ENCODE measurements at regions not wholly inside any gene's neighbourhood (a gene's known extent, or its start where the extent isn't known, plus 50 kb on each side); places are given as distances from the start of the nearest gene placed in this dataset.

DNA sequence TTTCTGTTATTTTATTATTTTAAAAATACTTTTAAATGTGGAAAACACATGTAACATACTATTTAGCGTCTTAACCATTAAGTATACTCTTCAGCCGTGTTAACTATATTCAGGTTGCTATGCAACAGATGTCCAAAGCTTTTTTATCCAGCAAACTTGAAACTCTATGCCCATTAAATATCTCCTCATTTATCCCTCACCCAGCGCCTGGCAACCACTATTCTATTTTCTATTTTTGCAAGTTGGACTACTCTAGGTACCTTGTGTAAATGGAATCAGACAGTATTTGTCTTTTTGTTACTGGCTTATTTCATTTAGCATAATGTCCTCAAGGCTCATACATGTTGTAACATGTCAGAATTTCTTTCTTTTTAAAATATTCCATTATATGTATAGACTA is 174.6 kb downstream of the PCDH10 start:
- no peaks in the 10 kb centered on the region for H3K36me3 ChIP-seq (ENCODE audit: control insufficient read depth in 2 of 2, extremely low read depth in 1 of 2, insufficient read depth in 2 of 2, low read length in 2 of 2)
- H3K27ac ChIP-seq (ENCODE audit: insufficient read depth, low read depth, low read length) = no peak overlapping the region
- H4K20me1 ChIP-seq (replicated peaks; ENCODE audit: control insufficient read depth, extremely low read depth, insufficient read depth, low read length) = no peaks in the 10 kb centered on the region
- TF ChIP-seq POLR2AphosphoS5 (IDR thresholded peaks at IDR 0.05; ENCODE audit: insufficient read depth, low read depth, low read length) = no peak
- no peak for TF ChIP-seq FOS (IDR thresholded peaks at IDR 0.05; ENCODE audit: borderline replicate concordance, insufficient read depth, low read length)
- TF ChIP-seq POLR2A (IDR thresholded peaks at IDR 0.05; ENCODE audit: low read depth, low read length) = no peak
- TF ChIP-seq, protein P1, sequence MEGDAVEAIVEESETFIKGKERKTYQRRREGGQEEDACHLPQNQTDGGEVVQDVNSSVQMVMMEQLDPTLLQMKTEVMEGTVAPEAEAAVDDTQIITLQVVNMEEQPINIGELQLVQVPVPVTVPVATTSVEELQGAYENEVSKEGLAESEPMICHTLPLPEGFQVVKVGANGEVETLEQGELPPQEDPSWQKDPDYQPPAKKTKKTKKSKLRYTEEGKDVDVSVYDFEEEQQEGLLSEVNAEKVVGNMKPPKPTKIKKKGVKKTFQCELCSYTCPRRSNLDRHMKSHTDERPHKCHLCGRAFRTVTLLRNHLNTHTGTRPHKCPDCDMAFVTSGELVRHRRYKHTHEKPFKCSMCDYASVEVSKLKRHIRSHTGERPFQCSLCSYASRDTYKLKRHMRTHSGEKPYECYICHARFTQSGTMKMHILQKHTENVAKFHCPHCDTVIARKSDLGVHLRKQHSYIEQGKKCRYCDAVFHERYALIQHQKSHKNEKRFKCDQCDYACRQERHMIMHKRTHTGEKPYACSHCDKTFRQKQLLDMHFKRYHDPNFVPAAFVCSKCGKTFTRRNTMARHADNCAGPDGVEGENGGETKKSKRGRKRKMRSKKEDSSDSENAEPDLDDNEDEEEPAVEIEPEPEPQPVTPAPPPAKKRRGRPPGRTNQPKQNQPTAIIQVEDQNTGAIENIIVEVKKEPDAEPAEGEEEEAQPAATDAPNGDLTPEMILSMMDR (IDR thresholded peaks at IDR 0.05; ENCODE audit: extremely low read depth in 1 of 2, insufficient read depth in 1 of 2, low read depth in 1 of 2, low read length in 2 of 2) = no peak
- TF ChIP-seq, protein P2, sequence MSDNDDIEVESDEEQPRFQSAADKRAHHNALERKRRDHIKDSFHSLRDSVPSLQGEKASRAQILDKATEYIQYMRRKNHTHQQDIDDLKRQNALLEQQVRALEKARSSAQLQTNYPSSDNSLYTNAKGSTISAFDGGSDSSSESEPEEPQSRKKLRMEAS (IDR thresholded peaks at IDR 0.05; ENCODE audit: insufficient read depth, insufficient read length) = no peak
- no peak for TF ChIP-seq MYC (IDR thresholded peaks at IDR 0.05; ENCODE audit: low read depth, low read length)
- no peak for TF ChIP-seq EZH2 (IDR thresholded peaks at IDR 0.05; ENCODE audit: borderline replicate concordance, low read depth, low read length, severe bottlenecking)
- no peak for TF ChIP-seq JUN (IDR thresholded peaks at IDR 0.05; ENCODE audit: borderline replicate concordance, insufficient read depth, insufficient read length, low read depth)
- TF ChIP-seq GATA2 (IDR thresholded peaks at IDR 0.05; ENCODE audit: insufficient read depth, insufficient read length, low read depth, low read length) = no peak
- no peaks in the 10 kb centered on the region for H3K27me3 ChIP-seq (ENCODE audit: control insufficient read depth in 2 of 2, insufficient read depth in 2 of 2, low read length in 2 of 2)
- no peak overlapping the region for H2AFZ ChIP-seq (ENCODE audit: low read depth, low read length)
- H3K9me1 ChIP-seq (replicated peaks; ENCODE audit: control insufficient read depth, extremely low read depth, insufficient read depth, low read length) = no peaks in the 10 kb centered on the region
- intact Hi-C loops (cut with micrococcal nuclease) = loop anchor here (5.0 kb wide), 2 partner anchors 176 to 1454 kb away; partner anchors contain the start of gene PCDH10
- no peak overlapping the region for H3K4me3 ChIP-seq (replicated peaks in 1 of 3; ENCODE audit: insufficient read depth in 1 of 3, low read depth in 1 of 3, low read length in 3 of 3)
- ChIA-PET POLR2A (no interaction called here), CTCF (no interaction called here)
- no peaks in the 10 kb centered on the region for H3K4me1 ChIP-seq (ENCODE audit: control insufficient read depth, extremely low read depth, insufficient read depth, low read length)
- DNase-seq (ENCODE audit: low read depth, low spot score) = no peak
- no TSS peak for BruUV-seq (replicated peaks)
- dilution Hi-C loops (cut with MboI; ENCODE audit: extremely low pct_ligation_motif_present, low sequenced_read_pairs) = no loop called here
- no peaks in the 10 kb centered on the region for H3K9me3 ChIP-seq (replicated peaks; ENCODE audit: control insufficient read depth, insufficient read depth, low read length)
- FAIRE-seq = no peak
- H3K79me2 ChIP-seq (ENCODE audit: control insufficient read depth, insufficient read depth, low read length) = no peaks in the 10 kb centered on the region
- no peak overlapping the region for H3K9ac ChIP-seq (replicated peaks; ENCODE audit: extremely low read depth, insufficient read depth, low read length)
- no peak overlapping the region for H3K4me2 ChIP-seq (ENCODE audit: insufficient read depth, low read length)
